HG02973 (cell line): ENCODE measurements at regions not wholly inside any gene's neighbourhood (a gene's known extent, or its start where the extent isn't known, plus 50 kb on each side); places are given as distances from the start of the nearest gene placed in this dataset.
"Not testable (repeated sequence)": the region's sequence is repeated elsewhere in the genome, so short reads cannot be mapped to it uniquely, and the experiment has no call there.

Experiments
- ATAC-seq: cut with Tn5 transposase; IDR thresholded peaks from one replicate; pipeline ENCODE4 v1.9.1; 2021; ENCODE audit warnings: moderate library complexity; ENCODE audit not compliant: unreplicated experiment

DNA sequence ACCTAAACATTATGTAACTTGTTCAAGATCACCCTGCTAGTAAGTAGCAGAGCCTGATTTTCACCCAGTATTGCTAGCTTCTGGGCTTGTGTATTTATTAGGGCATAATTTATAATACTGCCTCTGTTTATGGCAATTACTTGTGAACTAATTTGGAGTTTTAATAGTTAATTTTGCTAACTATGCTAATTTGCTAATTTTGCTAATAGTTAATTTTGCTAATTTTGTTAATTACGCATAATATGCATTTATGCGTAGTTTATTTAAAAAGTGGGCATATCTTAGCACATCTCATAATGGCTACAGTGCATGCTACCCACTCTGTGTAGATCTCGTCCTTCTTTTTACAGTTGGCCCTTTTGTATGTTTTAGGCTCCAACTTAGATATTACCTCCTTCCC, 898.1 kb upstream of the EPHA5 start:
- no peak for ATAC-seq

DNA sequence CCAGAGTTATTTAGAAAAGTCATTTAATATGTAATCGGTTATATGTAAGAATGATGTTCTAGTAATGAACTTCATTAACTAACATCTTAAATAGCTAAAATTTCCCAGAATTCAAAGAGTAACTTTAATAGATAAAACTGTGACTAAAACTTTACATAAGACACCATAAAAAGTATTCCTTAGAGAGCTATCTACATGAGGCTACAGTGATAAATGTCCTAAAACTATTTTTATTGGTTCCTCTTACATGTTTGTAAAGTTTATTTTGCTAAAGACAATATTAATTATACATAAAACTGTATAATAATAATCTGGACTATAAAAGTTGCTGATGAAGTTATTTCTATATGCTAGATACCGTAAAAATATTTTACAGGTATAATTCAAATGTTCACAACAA, 897.7 kb upstream of the EPHA5 start:
- no peak for ATAC-seq

DNA sequence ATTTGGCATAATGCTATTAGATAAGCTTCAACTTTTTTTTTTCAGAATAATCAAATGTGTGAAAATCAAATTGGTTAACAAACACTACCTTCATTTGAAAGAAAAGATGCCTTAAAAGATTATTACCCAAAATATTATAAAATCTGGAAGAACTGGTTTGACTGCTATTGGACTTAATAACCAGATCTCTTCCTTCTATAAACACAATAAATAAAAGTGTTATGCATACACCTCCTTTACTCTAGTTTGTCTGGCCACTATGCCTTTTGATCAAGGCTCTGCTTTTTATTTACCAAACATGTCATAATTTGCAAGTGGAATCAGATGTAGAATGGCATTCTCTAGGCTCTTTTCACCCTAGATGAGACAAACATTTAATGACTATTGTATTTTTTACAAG, 897.3 kb upstream of the EPHA5 start:
- ATAC-seq: no peak

DNA sequence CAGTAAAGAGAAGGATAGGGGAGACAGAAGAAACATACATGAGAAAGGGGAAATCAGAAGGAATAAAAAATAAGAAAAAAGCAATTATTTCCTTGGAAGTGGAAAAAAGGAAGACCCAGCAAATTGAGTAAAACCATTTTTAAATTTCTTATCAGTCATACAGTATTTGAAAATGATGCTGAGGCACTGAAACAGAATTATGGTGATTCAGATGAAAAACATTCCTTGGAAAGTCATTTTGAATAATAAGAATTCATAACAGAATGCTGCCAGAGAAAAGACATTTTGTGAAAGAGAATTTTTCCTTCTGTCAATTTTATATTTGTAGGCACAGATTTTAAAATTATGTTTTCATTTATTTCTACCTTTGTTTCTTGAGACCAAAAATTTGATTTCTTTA, 895.5 kb upstream of the EPHA5 start:
- no peak for ATAC-seq

DNA sequence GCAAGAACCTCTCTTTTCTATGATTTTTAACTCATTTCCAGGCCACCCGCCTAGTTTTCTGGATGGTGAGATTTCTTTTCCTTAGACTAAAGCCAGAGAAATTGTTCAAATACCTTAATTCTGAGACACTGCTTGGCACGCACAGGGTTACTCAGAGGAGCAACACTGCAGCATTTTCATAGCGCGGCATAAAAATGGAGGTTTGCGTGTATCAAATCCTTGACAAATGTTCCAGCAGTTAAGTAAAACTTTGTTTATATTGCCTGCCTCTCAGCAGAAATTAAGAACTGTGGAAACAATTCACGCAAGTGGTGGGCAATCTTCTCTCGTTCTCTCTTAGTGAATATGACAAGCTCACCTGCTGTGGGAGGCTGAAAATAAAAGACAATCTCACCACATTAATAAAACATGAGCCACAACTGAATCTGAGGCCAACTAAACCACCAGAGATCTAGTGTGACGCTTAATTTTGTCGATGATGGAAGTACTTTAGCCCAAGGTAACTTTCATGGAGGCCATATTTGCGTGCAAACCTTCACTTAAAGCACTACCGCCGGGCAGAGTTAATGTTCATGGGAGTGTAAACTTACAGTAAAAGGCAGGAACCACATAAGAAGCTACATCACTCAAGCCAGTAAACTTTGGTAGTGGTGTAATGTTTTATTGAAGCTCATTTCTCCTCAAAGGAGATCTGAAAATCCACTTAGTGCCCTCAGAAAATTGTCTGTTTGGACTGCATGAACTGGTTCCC, 894.8 kb upstream of the EPHA5 start:
- ATAC-seq: no peak

DNA sequence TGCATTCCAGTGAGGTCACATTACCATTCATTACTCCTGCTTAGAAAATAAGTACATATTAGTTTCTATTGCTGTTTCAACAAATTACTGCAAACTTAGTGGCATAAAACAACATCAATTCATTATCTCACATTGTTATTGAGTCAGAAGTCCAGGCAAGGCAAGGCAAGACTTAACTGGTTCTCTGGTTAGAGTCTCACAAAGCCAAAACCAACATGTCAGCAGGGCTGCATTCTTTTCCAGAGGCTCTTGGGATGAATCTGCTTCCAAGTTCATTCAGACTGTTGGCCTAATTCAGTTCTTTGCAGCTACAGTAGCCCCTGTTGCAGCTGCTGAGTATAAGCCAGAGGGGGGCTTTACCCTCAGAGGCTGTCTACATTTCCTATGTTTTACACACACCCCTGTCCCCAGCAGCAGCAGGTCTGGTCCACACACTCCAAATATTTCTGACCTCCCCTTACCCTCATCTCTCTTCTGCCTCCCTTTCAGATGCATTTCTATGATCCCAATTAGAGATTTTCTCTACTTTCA, 892.1 kb upstream of the EPHA5 start:
- ATAC-seq: no peak

DNA sequence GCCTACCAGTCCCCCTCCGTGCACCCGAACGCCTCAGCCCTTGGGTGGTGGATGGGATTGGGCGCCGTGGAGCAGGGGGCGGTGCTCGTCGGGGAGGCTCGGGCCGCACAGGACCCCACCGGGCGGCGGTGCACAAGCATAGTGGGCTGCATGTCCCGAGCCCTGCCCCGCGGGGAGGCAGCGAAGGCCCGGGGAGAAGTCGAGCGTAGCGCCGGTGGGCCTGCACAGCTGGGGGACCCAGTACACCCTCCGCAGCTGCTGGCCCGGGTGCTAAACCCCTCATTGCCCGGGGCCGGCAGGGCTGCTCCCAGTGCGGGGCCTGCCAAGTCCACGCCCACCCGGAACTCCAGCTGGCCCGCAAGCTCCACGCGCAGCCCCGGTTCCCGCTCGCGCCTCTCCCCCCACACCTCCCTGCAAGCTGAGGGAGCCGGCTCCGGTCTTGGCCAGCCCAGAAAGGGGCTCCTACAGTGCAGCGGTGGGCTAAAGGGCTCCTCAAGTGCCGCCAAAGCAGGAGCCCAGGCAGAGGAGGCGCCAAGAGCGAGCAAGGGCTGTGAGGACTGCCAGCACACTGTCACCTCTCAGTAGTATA, 891.3 kb upstream of the EPHA5 start:
- ATAC-seq: not testable (repeated sequence)

DNA sequence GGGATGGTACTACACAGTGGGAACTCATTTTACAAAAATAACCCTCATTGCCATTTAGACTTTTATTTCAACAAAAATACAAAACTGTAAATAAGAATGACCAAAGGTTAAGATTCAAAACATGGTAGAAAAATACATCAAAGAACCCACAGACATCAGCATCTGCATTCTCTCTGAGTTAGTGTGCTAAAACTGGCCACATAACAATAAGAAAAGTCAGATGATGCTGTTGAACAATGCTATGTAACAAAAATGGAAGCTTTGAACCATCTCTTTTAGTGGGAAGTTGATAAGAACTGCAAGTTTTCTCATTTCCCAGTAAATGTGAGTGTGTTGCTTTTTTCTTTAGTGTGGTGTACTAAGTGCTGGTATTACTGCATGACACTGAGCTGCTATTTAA, 888.4 kb upstream of the EPHA5 start:
- ATAC-seq: no peak

DNA sequence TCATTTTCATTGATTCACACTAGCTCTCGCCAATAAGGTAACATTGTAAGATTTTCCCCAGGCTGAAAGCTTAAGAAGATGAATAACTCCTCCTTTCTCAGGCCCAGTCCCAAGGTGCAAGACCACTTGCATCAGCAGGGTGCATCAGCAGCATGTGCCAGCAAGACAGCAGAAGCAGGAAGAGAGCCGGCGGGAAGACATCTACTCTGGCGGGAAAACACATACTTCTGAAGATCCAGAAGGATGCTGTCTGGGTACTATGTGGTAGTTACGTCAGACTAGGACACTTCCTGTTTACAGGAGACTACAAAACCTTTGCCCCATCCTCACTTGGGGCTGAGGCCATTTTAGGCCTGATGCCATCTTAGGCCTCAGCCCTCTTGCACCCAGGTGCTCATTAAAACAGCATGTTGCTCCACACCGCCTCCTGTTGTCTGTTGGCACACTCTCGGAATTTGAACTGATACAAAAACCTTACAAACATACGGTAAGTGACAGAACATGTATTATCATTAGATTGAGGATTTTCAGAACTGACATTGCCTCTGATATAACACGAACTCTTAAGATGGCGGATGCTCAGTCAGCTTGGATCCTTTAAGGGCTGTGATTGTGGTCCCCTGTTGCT, 886.5 kb upstream of the EPHA5 start:
- no peak for ATAC-seq

DNA sequence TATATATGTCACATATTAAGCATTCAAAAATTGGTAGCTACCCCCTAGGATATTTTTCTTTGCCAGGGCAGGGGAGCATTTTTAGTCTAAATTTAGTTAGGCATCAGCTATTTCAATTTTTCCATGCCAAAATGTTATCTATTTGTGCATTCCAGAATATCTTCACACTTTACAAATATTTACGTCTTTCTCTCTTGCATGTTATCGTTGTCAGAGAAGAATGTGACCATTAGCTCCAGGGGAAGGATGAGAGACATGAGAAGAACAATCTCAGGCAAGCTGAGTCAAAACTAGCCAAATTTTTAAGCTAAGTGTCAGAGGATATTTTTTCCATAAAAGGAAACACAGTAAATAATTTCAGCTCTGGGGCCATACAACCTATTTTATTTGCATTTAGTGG, 885.0 kb upstream of the EPHA5 start:
- no peak for ATAC-seq

DNA sequence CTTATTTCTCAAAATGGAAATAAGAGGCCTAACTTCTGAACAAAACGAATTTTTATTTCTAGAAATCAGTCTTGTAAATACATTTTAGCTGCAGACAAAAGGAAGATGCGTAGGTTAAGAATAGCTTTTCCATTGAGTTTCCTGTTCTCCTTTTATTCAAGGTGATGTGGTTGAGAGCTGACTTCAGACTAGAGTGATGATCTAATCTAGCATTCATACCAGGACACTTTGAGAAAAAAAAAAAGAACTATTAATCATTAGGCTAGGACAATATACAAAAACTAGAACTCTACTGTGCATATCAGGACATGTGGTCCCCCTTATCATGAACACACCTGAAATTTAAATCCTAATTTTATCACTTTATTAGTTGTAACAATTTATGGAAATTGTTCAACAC, 884.5 kb upstream of the EPHA5 start:
- ATAC-seq: no peak

DNA sequence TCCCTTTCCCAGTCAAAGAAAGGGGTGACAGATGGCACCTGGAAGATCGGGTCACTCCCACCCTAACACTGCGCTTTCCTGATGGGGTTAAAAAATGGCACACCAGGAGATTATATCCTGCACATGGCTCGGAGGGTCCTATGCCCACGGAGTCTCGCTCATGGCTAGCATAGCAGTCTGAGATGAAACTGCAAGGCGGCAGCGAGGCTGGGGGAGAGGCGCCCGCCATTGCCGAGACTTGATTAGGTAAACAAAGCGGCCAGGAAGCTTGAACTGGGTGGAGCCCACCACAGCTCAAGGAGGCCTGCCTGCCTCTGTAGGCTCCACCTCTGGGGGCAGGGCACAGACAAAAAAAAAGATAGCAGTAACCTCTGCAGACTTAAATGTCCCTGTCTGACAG, 875.0 kb upstream of the EPHA5 start:
- ATAC-seq: not testable (repeated sequence)

DNA sequence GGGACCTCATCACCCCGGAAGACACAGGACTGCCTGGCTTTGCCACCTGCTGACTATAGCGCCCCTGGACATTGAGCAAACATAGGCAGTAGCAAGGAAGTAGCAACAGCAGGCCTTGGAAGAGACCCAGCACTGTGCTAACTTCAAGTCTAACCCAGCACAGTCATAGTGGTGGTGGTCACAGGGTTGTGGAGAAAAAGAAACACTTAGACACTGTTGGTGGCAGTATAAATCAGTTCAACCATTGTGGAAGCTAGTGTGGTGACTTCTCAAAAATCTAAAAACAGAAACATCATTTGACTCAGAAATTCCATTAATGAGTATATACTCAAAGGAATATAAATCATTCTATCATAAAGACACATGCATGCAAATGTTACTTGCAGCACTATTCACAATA, 874.0 kb upstream of the EPHA5 start:
- no peak for ATAC-seq

DNA sequence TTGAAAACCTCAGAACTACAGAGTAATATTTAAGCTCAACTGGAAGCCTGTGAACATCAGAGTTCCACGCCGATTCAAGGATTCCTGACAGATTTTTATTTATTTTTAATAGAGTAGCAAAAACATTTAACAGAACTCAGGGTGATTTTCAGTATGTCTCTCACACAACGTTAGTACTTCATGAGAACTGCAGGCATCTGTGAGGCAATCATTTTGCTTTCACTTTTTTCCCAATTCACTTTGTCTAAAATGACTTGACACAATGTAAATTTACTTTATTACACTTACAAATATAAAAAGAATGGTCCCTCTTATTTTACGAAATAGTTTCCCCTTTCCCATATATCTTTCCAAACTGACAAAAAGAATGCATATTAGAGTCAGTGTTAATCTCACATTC, 869.5 kb upstream of the EPHA5 start:
- no peak for ATAC-seq

DNA sequence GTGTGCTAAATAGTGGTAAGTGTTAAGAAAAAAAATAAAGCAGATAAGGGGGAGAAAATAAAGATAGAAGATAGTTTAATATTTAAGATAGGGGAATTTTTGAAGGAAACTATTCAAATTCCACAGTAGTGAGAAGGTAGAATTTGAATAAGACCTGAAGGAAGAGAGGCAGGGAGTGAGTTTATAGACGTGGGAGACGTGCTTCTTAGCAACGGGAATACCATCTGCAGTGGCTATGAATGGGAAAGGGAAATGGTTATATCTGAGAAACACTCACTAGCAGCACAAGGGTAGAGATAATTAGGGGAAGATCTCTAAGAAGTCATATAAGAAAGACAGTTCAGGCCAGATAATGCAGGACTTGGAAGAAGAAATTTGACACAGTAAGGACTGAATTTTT, 854.5 kb upstream of the EPHA5 start:
- ATAC-seq: no peak

DNA sequence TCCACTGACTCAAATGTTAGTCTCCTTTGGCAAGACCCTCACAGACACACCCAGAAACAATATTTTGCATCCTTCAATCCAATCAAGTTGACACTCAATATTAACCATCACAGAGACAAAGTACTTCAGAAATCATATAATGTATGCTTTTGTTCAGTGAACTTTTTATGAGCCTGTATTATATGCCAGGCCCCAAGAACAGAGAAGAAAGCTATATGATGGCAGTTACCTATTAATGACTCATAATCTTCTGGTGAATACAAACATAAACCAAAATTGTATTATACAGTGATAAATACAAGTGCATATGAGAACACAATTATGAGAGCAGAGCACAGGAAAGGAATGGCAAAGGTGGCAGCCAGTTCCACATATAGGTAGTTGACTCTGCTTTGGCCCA, 852.0 kb upstream of the EPHA5 start:
- ATAC-seq: no peak

DNA sequence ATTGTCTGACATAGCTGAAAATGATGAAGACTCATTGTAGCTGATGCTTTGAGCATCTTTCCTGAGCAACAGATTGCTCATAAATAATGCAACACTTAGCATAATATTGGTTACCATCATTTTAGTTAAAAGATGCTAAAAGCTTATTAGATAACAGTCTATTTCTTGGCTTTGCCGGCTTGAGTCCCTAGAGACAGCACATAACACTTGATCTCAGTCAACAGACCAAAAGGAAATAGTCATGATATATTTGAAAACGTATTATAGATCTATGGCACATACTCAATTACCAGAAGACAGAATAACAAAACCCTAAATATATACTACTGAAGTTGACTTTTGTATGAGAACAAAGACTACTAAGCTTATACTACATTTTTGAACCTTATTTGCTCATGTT, 846.7 kb upstream of the EPHA5 start:
- ATAC-seq: no peak

DNA sequence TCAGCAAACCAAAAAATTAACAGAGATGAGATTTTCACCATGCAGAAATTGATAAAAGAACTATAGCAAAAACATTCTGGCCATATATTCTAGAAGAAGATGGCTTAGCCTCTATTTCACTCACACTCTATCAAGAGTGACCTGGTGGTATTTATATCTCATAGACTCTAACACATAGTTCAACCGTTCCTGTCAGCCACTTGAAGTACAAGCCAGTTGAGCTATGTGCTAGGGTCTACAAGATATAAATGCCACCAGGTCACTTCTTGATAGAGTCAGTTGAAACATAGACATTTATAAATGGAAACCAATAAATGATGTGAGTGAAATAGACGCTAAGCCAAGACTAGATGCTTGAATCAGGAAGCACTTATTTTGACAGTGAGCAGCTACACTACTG, 836.7 kb upstream of the EPHA5 start:
- no peak for ATAC-seq

DNA sequence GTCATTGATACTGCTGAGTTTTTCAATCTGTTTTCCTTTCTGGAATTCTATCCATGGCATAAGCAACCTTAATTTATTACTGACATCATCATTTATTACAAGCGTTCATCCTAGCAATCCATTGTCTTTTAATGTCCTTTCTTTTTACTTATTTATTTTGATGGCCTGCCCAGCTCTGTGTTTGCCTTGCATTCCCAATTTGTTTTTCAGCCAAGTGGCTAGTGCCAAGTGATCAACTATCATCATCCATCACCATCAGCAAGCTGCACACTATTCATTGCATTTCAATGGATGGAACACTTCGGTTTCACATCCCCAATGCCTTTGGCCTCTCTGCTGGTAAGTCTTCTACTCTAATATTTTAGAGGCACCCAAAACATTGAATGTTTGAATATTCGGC, 831.7 kb upstream of the EPHA5 start:
- no peak for ATAC-seq

DNA sequence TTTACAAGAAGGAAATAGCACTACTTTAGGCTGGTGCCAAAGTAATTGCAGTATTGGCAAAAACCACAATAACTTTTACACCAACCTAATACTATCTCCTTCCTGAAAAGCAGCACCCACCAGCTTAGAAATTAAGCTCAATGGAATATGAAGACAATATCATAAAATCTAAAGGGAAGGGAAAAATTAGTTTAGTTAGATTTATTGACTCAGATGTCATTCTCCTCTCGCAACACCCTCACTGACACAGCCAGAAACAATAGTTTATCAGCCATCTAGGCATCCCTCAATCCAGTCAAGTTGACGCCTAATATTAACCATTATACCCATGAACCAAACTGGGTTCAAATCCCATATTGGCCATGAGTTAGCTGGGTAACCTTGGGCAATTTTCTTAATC, 820.4 kb upstream of the EPHA5 start:
- ATAC-seq: no peak

DNA sequence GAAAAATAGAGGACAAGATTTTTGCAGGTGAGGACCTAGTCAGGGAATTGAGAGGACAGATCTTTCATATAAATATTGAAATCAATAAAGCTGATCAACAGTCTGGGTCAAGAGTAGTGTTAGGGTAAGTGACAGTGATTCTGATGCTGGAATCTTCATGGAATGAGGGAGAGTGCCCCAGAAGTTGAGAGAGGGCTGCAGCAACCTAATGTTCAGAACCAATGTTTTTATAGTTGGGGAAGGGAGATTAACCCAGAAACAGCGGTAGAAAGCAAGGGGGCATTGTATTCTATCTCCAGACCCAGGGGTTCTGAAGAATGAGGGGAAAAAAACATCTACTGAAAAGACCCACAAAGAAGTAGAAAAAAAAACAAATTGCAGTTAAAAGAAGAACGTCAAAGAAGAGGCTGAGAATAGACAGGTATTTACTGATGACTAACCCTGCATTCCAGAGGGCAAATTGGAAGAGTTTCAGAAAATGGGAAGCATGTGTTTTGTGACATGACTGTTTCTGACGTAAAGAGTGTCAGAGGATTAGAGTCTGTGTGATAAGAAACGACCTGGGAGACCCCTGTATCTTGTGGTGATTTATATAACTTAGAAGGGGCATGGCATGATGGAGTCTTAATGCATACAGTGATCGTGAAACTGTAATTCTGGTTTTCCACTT, 819.6 kb upstream of the EPHA5 start:
- ATAC-seq: no peak

DNA sequence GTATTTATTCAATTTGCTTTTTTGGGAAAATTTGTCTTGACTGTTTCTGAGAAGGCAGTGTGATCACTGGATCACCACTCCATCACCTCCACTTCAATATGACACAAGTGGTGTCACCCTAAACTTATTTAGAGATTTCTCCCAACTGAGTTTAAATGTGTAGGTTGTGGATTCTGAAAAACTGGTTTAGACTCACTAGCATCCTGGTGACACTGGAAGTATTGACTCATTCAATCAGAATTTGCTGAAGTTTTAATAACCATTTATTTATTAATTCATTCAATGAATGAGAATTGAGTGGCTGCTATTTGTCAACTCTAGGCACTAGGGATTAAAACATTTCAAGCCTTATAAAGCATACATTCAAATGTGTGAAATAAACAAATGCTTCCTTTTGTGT, 819.1 kb upstream of the EPHA5 start:
- ATAC-seq: no peak
